Endothelial cell of umbilical vein (primary cell): ENCODE measurements at regions not wholly inside any gene's neighbourhood (a gene's known extent, or its start where the extent isn't known, plus 50 kb on each side); places are given as distances from the start of the nearest gene placed in this dataset.

Experiments
- BruUV-seq: library from RNA; stranded (reverse); fragments of 400-500 nt; replicated peaks from 2 replicates; lab custom pipeline; 2021; lab: Mats Ljungman, UMichigan
- CTCF ChIA-PET: fragments of 300-600, 350-600 bp; sonication (Branson Sonifier 250); formaldehyde crosslinking; loops from one replicate; lab custom pipeline; 2021; ENCODE audit warnings: antibody characterized with exemption, inconsistent platforms; lab: Charles Lee
- POLR2A ChIA-PET: fragments of 300-600, 350-600 bp; sonication (Branson Sonifier 250); formaldehyde crosslinking; loops from one replicate; lab custom pipeline; 2021; ENCODE audit warnings: antibody characterized with exemption, inconsistent platforms; lab: Charles Lee
- DNase-seq: peaks from one replicate; pipeline ENCODE4 v3.0.0-alpha.2; 2011; ENCODE audit warnings: low read depth, low spot score
- FAIRE-seq: peaks from 2 replicates; lab custom pipeline; 2011; peaks lifted over from hg19 to GRCh38; lab: Jason Lieb, UNC
- H2AFZ ChIP-seq: 2 replicates; pipeline ENCODE4 v1.6.0; 2012; ENCODE audit warnings: low read depth, low read length, control low read depth, inconsistent platforms
- H3K27ac ChIP-seq: 2 replicates; pipeline ENCODE4 v1.5.1; 2011; ENCODE audit warnings: low read depth, mild to moderate bottlenecking, control low read depth, low read length, moderate library complexity; ENCODE audit not compliant: insufficient read depth
- H3K27me3 ChIP-seq, 2 experiments: 2 replicates each; pipeline versions ENCODE4 v1.6.0 to v1.6.1; 2011; ENCODE audit warnings: low read length in 2 of 2, mixed read lengths in 1 of 2; ENCODE audit not compliant: control insufficient read depth in 2 of 2, insufficient read depth in 2 of 2
- H3K36me3 ChIP-seq, 2 experiments: 2 replicates in 1 of 2; 3 replicates in 1 of 2; pipeline ENCODE4 v1.5.1; 2011; ENCODE audit warnings: low read length in 2 of 2, mild to moderate bottlenecking in 1 of 2, moderate library complexity in 1 of 2; ENCODE audit not compliant: control insufficient read depth in 2 of 2, insufficient read depth in 2 of 2; ENCODE audit errors: extremely low read depth in 1 of 2
- H3K4me1 ChIP-seq: 3 replicates; pipeline ENCODE4 v1.5.1; 2011; ENCODE audit warnings: mild to moderate bottlenecking, low read length; ENCODE audit not compliant: control insufficient read depth, insufficient read depth; ENCODE audit errors: extremely low read depth
- H3K4me2 ChIP-seq: 2 replicates; pipeline ENCODE4 v1.6.1; 2011; ENCODE audit warnings: low read length, control low read depth, mixed read lengths; ENCODE audit not compliant: insufficient read depth
- H3K4me3 ChIP-seq, 3 experiments: fragments of 200-600 bp in 1 of 3; sonication (generic), shearing (Covaris generic) in 1 of 3; replicated peaks in 1 of 3; 2 replicates each; pipeline ENCODE4 v1.5.1; 2011 to 2016; ENCODE audit warnings: control low read depth in 3 of 3, low read length in 3 of 3, mild to moderate bottlenecking in 2 of 3, inconsistent platforms in 1 of 3, low read depth in 1 of 3, moderate library complexity in 1 of 3; ENCODE audit not compliant: insufficient read depth in 1 of 3
- H3K79me2 ChIP-seq: 2 replicates; pipeline ENCODE4 v1.6.0; 2012; ENCODE audit warnings: low read length, inconsistent platforms; ENCODE audit not compliant: control insufficient read depth, insufficient read depth
- H3K9ac ChIP-seq: replicated peaks from 2 replicates; pipeline ENCODE3; 2011; ENCODE audit warnings: low read length, control low read depth; ENCODE audit not compliant: insufficient read depth; ENCODE audit errors: extremely low read depth
- H3K9me1 ChIP-seq: replicated peaks from 3 replicates; pipeline ENCODE4 v1.6.0; 2011; ENCODE audit warnings: mild to moderate bottlenecking, low read length; ENCODE audit not compliant: control insufficient read depth, insufficient read depth; ENCODE audit errors: extremely low read depth
- H3K9me3 ChIP-seq: replicated peaks from 2 replicates; pipeline ENCODE4 v1.5.1; 2012; ENCODE audit warnings: low read length, inconsistent platforms; ENCODE audit not compliant: control insufficient read depth, insufficient read depth
- H4K20me1 ChIP-seq: replicated peaks from 2 replicates; pipeline ENCODE3; 2011; ENCODE audit warnings: mild to moderate bottlenecking, low read length; ENCODE audit not compliant: control insufficient read depth, insufficient read depth; ENCODE audit errors: extremely low read depth
- CTCF ChIP-seq, 2 donors: IDR thresholded peaks; 1 replicate in 1 of 2; 2 replicates in 1 of 2; pipeline ENCODE4 v1.5.1; 2011; ENCODE audit warnings: low read length in 2 of 2, mild to moderate bottlenecking in 2 of 2, moderate library complexity in 2 of 2, control low read depth in 1 of 2, inconsistent platforms in 1 of 2, low read depth in 1 of 2; ENCODE audit not compliant: insufficient read depth in 1 of 2; ENCODE audit errors: extremely low read depth in 1 of 2
- EZH2 ChIP-seq: IDR thresholded peaks from 2 replicates; pipeline ENCODE4 v1.6.1; 2012; ENCODE audit warnings: borderline replicate concordance, low read depth, mild to moderate bottlenecking, moderate library complexity, low read length, inconsistent platforms; ENCODE audit not compliant: severe bottlenecking
- FOS ChIP-seq: IDR thresholded peaks from 2 replicates; pipeline ENCODE4 v1.6.1; 2011; ENCODE audit warnings: mild to moderate bottlenecking, low read length, moderate library complexity, borderline replicate concordance; ENCODE audit not compliant: insufficient read depth
- GATA2 ChIP-seq: IDR thresholded peaks from 2 replicates; pipeline ENCODE4 v1.7.0; 2011; ENCODE audit warnings: low read depth, mild to moderate bottlenecking, moderate library complexity, mixed read lengths, low read length; ENCODE audit not compliant: insufficient read length, insufficient read depth
- JUN ChIP-seq: IDR thresholded peaks from 2 replicates; pipeline ENCODE4 v1.6.1; 2011; ENCODE audit warnings: borderline replicate concordance, low read depth; ENCODE audit not compliant: insufficient read length, insufficient read depth
- MAX ChIP-seq: IDR thresholded peaks from 2 replicates; pipeline ENCODE4 v1.6.1; 2011; ENCODE audit not compliant: insufficient read depth, insufficient read length
- MYC ChIP-seq: IDR thresholded peaks from one replicate; pipeline ENCODE4 v1.6.1; 2011; ENCODE audit warnings: mild to moderate bottlenecking, low read depth, low read length
- POLR2A ChIP-seq: IDR thresholded peaks from 2 replicates; pipeline ENCODE4 v1.6.1; 2012; ENCODE audit warnings: low read depth, mild to moderate bottlenecking, control low read depth, low read length
- POLR2AphosphoS5 ChIP-seq: IDR thresholded peaks from 2 replicates; pipeline ENCODE4 v1.6.1; 2012; ENCODE audit warnings: low read depth, mild to moderate bottlenecking, control low read depth, low read length, moderate library complexity; ENCODE audit not compliant: insufficient read depth
- dilution Hi-C: fragments of 300-500 bp; cut with MboI; formaldehyde crosslinking; loops from one replicate; pipeline ENCODE4 v1.15.0; 2019; ENCODE audit warnings: low sequenced_read_pairs; ENCODE audit not compliant: extremely low pct_ligation_motif_present
- intact Hi-C: fragments of 100-400 bp; cut with micrococcal nuclease; formaldehyde crosslinking; loops from one replicate; pipeline ENCODE4 v1.10.0; 2022

GRCh38 chr18:56305583-56305982, 332.8 kb downstream of the TXNL1 start:
- Histone ChIP-seq H3K27ac (no peak overlapping the region), H3K4me1 (peaks cover 4% of the 10 kb centered on the region), H3K9me1 (no peaks in the 10 kb centered on the region), H3K36me3 (no peaks in the 10 kb centered on the region), H3K79me2 (no peaks in the 10 kb centered on the region), H3K4me2 (no peak overlapping the region), H3K9ac (no peak overlapping the region), H4K20me1 (no peaks in the 10 kb centered on the region), H2AFZ (no peak overlapping the region), H3K27me3 (no peaks in the 10 kb centered on the region), H3K9me3 (no peaks in the 10 kb centered on the region), H3K4me3 (no peak overlapping the region)
- dilution Hi-C loops, result no loop called here
- TF ChIP-seq JUN (no peak), EZH2 (no peak), MAX (no peak), MYC (no peak), FOS (no peak), POLR2AphosphoS5 (no peak), CTCF (IDR thresholded peaks at IDR 0.05; ENCODE audit: extremely low read depth in 1 of 2, insufficient read depth in 1 of 2, low read depth in 1 of 2, low read length in 2 of 2) (no peak), GATA2 (no peak), POLR2A (no peak)
- CTCF ChIA-PET, result no interaction called here
- intact Hi-C loops, result no loop called here
- POLR2A ChIA-PET, result no interaction called here
- FAIRE-seq (no peak), DNase-seq (no peak)
- BruUV-seq, result no TSS peak
